Colon (tissue), 2 donors: ENCODE measurements at regions not wholly inside any gene's neighbourhood (a gene's known extent, or its start where the extent isn't known, plus 50 kb on each side); places are given as distances from the start of the nearest gene placed in this dataset.
A peak's percentile ranks its signal among the peaks of the same experiment; 100 is the strongest.
"Not testable (repeated sequence)": the region's sequence is repeated elsewhere in the genome, so short reads cannot be mapped to it uniquely, and the experiment has no call there.

Experiments used
- FAIRE-seq: peaks from 2 replicates; lab custom pipeline; 2012; peaks lifted over from hg19 to GRCh38; lab: Jason Lieb, UNC
- donor health status: control.
- donor health status: control.

DNA sequence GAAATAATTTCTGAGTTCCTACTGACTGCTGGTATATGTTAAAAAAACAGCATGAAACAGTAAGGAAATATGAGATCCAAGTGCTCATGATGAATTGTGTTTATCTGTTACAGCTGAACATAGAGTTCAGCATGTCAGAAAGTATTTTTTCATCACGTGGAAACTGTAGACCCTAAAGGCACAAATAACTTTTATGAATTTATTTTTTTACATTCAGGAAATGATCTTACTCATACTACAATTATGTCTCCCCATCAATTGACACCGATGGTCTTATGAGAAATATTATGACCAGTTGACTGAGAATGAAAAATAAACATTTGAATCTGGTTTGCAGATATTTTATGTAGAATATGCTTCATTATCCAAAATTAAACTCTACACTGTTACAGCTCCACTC is 283.1 kb upstream of the SPANXN4 start:
- no peak for FAIRE-seq

GRCh38 chrX:142733327-142733726 is 292.4 kb upstream of the SPANXN4 start:
- FAIRE-seq = peak; percentile 66

DNA sequence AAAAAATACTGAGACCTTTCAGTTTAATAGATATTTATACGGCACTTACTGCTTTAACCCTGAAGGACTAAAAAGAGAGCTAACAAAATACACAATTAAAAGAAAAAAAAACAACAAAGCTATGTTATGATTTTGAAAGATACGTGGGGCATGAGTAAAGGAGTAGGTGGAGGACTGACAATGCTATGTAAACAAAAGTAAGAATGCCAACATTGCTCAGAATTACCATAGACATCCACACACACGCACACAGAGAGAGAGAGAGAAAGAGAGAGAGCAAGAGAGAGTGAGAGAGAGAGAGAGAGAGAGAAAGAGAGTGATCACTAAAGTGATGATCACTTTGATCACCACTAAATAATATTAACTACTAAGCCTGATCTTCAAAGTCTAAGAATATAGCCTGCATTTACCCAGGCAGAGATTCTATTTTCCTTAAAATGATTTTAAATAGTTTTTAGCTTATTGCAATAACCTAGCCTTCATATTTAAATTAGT is 313.9 kb upstream of the SPANXN4 start:
- no peak for FAIRE-seq

DNA sequence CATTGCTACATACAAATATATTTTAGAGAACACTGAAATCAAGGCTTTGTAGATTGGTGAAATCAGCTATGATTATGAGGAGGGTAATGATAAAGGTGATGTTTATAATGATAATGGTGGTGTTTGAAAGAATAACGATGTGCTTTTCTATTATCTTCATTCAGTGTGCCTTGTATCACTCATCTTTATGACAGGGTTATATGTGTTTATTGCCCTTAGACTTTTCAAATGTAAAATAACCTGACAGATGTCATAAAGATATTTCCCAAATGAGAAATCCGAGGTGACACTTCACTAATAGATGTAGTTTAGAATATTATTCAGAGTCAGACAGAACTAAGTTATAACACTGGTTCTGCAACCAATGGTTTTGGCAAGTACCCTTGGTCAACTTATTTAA is 323.0 kb upstream of the SPANXN4 start:
- FAIRE-seq = peak; percentile 72

DNA sequence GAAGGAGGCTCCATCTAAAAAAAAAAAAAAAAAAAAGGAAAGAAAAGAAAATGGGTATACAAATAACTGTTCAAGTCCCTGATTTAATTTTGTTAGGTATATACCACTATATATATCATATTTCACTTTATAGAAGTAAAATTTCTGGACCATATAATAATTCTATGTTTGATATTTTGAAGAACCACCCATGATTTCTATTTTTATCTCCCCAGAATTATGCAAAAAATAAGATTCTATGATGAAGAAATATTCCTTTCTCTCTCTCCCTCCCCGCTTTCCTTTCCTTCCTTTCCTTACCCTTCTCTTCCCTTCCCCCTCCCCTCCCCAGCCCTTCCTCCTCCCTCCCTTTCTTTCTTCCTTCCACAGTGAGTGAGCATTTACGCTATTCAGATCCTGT is 337.5 kb upstream of the SPANXN4 start:
- FAIRE-seq = no peak

- FAIRE-seq = peak; percentile 14
Observed at GRCh38 chrX:142686653-142687283, 339.0 kb upstream of the SPANXN4 start.

- no peak for FAIRE-seq
Observed at GRCh38 chrX:142686206-142686605, 339.5 kb upstream of the SPANXN4 start.

GRCh38 chrX:142680038-142680437 is 345.7 kb upstream of the SPANXN4 start:
- no peak for FAIRE-seq

GRCh38 chrX:142671036-142671435 is 354.7 kb upstream of the SPANXN4 start:
- no peak for FAIRE-seq

DNA sequence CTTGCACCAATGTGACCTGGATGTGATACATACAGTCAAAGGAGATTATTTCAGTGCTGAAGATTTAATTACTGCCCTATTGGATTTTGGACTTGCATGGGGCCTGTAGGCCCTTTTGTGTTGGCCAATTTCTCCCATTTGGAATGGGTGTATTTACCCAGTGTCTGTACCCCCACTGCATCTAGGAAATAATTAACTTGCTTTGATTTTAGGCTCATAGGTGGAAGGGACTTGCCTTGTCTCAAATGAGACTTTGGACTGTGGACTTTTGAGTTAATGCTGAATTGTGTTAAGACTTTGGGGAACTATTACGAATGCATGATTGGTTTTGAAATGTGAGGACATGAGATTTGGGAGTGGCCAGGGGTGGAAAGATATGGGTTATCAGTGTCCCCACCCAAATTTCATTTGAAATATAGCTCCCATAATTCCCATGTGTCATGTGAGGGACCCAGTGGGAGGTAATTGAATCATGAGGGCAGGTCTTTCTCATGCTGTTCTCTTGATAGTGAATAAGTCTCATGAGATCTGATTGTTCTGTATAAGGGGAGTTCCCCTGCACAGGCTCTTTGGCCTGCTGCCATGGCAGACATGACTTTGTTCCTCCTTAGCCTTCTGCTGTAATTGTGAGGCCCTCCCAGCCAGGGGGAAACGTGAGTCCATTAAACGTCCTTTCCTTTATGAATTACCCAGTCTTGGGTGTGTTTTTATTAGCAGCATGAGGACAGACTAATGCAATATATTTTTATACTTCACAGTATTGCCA is 362.2 kb upstream of the SPANXN4 start:
- no peak for FAIRE-seq

DNA sequence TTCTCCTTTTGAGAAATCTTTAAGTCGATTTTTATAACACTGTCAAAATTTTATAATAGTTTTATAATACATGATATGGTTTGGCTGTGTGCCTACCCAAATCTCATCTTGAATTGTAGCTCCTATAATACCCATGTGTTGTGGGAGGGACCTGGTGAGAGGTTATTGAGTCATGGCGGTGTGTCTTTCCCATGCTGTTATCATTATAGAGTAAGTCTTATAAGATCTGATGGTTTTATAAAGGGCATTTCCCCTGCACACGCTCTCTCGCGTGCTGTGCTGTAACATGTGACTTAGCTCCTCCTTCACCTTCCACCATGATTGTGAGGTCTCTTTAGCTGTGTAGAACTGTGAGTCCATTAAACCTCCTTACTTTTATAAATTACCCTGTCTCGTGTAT is 364.0 kb upstream of the SPANXN4 start:
- no peak for FAIRE-seq

DNA sequence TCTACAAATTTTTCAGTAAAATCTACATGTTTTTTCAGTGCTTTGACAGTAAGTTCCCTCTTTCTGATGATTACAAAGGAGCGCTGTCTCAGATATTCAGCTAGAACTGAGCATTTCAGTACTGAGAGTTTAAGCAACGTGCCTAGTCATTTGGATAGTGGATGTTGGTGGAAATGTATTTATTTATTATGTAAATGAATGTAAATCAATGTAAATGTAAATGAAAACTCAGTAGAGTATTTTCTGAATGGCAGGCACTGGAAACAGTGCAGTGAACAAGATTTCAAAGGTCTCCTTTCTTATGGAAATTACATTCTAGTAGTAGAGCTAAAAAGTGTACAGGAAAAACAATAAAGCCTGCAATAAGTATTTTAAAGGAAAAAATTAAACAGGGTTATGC is 370.2 kb upstream of the SPANXN4 start:
- FAIRE-seq = no peak

DNA sequence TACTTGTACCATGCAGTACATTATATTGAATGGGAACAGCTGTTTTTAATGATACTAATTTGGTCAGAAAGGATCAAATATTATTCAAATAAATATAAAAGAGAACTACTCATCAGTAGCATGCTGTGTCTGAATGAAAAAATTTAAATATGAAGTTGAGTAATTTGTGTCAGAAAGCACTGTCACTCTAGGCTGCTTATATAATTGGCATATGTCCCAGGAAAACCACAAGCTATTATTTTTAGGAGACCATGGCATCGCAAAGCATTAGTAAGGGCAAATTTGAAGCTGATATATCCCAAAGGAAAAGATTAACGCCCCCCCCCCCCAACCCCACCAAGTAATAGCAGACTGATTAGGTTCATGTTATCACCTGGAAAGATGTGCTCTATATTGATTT is 388.5 kb upstream of the SPANXN4 start:
- no peak for FAIRE-seq

DNA sequence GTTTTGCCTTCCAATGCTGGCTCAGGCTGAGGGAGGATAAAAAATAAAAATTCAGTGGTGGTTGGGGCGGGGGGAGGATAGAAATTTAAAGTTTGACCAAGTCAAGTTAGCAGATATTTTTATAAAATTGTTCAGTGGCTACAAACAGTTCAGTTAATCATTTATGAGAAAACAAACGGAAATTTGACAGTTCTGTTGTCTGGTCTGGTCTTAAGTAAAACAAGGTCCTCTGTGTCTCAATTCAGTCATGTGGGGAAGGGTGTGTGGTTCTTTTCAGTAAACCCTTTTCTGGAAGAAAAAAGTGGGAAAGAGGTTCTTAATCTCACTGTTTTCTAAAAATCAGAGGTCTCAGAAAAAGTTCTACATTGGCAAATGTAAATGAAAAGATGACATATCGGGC is 409.1 kb upstream of the SPANXN4 start:
- FAIRE-seq = no peak

DNA sequence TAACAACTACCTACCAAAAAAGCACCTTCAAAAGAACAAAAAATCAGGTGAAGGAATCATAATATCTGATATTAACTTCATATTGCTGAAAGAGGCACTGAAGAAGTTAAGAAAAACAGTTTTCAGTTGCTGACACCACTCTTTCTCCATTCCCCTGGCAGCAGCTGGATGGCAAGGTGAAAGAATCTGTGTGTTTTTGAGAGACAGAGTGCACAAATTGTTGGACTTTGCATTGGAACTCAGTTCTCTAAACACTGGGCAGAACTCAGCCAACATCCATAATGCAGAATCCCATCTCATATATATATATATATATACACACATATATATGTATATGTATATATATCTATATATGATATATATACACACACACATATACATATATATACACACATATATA is 408.3 kb upstream of the MAGEC2 start:
- no peak for FAIRE-seq

DNA sequence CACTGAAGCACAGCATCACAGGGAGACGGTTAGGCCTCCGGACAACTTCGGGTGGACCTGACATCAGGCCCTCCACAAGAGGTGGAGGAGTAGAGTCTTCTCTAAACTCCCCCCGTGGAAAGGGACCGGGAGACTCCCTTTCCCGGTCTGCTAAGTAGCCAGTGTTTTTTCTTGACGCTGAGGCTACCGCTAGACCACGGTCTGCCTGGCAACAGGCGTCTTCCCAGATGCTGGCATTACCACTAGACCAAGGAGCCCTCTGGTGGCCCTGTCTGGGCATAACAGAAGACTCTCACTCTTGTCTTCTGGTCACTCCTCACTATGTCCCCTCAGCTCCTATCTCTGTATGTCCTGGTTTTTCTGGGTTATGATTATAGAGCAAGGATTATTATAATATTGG is 401.5 kb upstream of the MAGEC2 start:
- FAIRE-seq = not testable (repeated sequence)

- FAIRE-seq = no peak
Observed at GRCh38 chrX:142601792-142602191, 396.7 kb upstream of the MAGEC2 start.

- no peak for FAIRE-seq
Observed at GRCh38 chrX:142593361-142593862, 388.3 kb upstream of the MAGEC2 start.

GRCh38 chrX:142576615-142577014 is 371.5 kb upstream of the MAGEC2 start:
- FAIRE-seq = no peak

GRCh38 chrX:142549923-142550322 is 344.8 kb upstream of the MAGEC2 start:
- FAIRE-seq = no peak

GRCh38 chrX:142505839-142506238 is 300.7 kb upstream of the MAGEC2 start:
- no peak for FAIRE-seq

DNA sequence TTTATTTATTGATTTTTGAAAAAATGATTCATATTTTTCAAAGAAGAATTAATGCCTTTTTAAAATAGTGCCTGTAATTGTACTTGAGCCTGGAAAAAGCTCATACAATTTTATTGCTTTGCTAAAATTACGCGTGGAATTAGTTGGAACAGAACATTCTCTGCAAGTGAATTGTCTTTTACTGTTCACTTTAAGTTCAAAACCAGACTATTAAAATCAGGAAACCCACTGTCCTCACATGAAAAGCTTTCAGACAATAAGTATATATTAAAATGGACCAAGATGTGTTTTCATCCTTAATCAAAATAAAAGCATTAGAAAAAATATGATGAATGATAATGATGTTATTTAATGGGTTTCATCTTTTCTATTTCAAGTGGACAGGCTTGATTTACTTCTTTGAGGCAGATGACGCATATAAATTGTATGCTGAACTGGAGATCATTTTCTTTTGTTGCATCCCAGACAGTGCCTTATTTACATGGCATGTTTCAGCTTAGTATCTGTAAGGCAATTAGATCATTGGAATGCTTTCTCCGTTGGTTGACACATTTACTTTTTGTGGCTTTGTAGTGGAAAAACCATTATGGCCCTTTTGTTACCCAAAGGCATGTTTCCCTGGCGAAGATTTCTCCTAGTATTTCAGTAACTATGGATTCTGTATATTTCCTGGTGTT is 299.0 kb upstream of the MAGEC2 start:
- FAIRE-seq = peak; percentile 41

GRCh38 chrX:142502441-142502840 is 297.4 kb upstream of the MAGEC2 start:
- FAIRE-seq = no peak
